PC-9 (cell line): ENCODE measurements at regions not wholly inside any gene's neighbourhood (a gene's known extent, or its start where the extent isn't known, plus 50 kb on each side); places are given as distances from the start of the nearest gene placed in this dataset.

Experiments used
- CTCF ChIP-seq: fragments of 200-600 bp; sonication (generic); conservative IDR thresholded peaks from 2 replicates; pipeline ENCODE4 v1.6.1; 2017; ENCODE audit warnings: mixed run types, antibody characterized with exemption, mild to moderate bottlenecking, moderate library complexity
- EZH2 ChIP-seq: fragments of 200-600 bp; sonication (generic); IDR thresholded peaks from 2 replicates; pipeline ENCODE4 v1.8.0; 2017; ENCODE audit warnings: antibody characterized with exemption, low read depth

GRCh38 chr21:30958741-30959140 lies 77.4 kb upstream of the KRTAP11-1 start:
- TF ChIP-seq CTCF = no peak
- TF ChIP-seq EZH2 = no peak
